ENCODE measurements at regions not wholly inside any gene's neighbourhood (a gene's known extent, or its start where the extent isn't known, plus 50 kb on each side); places are given as distances from the start of the nearest gene placed in this dataset.

- no peak for DNase-seq (ENCODE audit: insufficient read length)
- no peak for TF ChIP-seq POLR2AphosphoS5 (IDR thresholded peaks at IDR 0.05; ENCODE audit: low read depth, low read length)
- no peak for TF ChIP-seq TAF1 (IDR thresholded peaks at IDR 0.05; ENCODE audit: borderline replicate concordance, low read depth, low read length)
- no peak for TF ChIP-seq POLR2A (IDR thresholded peaks at IDR 0.05; ENCODE audit: low read depth, low read length)
- no peak for FAIRE-seq
Observed at GRCh38 chr4:123809864-123810263, 413.3 kb downstream of the SPRY1 start.

GRCh38 chr4:123812066-123812390 is 415.4 kb downstream of the SPRY1 start:
- no peak for DNase-seq (ENCODE audit: insufficient read length)
- TF ChIP-seq TAF1 (IDR thresholded peaks at IDR 0.05; ENCODE audit: borderline replicate concordance, low read depth, low read length) (no peak), POLR2AphosphoS5 (IDR thresholded peaks at IDR 0.05; ENCODE audit: low read depth, low read length) (no peak), POLR2A (IDR thresholded peaks at IDR 0.05; ENCODE audit: low read depth, low read length) (no peak)

GRCh38 chr4:123813901-123814300 is 417.3 kb downstream of the SPRY1 start:
- FAIRE-seq (no peak), DNase-seq (ENCODE audit: insufficient read length) (no peak)
- no peak for TF ChIP-seq POLR2A (IDR thresholded peaks at IDR 0.05; ENCODE audit: low read depth, low read length)

More at GRCh38 chr4:123812066-123812390, 415.4 kb downstream of the SPRY1 start:
- FAIRE-seq: no peak

GRCh38 chr4:123816462-123816861 is 419.9 kb downstream of the SPRY1 start:
- no peak for TF ChIP-seq POLR2A (IDR thresholded peaks at IDR 0.05; ENCODE audit: low read depth, low read length)
- TF ChIP-seq POLR2AphosphoS5 (IDR thresholded peaks at IDR 0.05; ENCODE audit: low read depth, low read length): no peak
- TF ChIP-seq TAF1 (IDR thresholded peaks at IDR 0.05; ENCODE audit: borderline replicate concordance, low read depth, low read length): no peak
- FAIRE-seq: no peak

DNA sequence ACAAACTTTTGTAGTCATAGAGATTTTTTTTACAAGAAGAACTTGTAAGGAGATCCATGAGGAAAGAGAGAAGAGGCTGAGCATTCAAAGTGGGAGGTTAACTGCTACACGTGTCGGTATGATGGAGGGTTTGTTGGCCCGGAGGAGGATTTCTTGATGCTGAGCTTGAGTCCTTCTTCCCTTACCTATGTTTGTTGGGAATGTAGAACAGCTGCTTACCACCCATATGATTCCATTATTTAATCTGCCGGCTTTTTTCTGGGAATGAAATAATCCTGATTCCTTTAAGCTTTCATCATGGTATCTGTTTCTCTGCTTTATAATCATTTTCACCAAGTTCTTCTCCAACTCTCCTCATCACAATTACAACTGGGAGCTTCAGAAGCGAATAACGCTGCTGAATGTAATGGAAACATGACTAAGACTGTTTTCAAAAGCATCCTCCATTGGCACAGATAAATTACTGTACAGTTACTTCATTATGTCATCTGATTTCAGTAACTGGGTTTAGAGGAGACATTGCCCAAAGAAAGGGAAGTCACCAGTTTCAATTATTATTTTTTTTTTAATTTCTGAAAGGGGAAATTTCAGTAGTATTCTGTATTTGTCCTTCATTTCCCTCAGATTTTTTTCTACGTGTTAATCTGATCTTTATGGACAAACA is 420.6 kb downstream of the SPRY1 start:
- no peak for FAIRE-seq
- no peak for DNase-seq (ENCODE audit: insufficient read length)
- no peak for TF ChIP-seq TAF1 (IDR thresholded peaks at IDR 0.05; ENCODE audit: borderline replicate concordance, low read depth, low read length)
- TF ChIP-seq POLR2A (IDR thresholded peaks at IDR 0.05; ENCODE audit: low read depth, low read length): no peak
- no peak for TF ChIP-seq POLR2AphosphoS5 (IDR thresholded peaks at IDR 0.05; ENCODE audit: low read depth, low read length)

More at GRCh38 chr4:123816462-123816861, 419.9 kb downstream of the SPRY1 start:
- DNase-seq (ENCODE audit: insufficient read length): no peak

DNA sequence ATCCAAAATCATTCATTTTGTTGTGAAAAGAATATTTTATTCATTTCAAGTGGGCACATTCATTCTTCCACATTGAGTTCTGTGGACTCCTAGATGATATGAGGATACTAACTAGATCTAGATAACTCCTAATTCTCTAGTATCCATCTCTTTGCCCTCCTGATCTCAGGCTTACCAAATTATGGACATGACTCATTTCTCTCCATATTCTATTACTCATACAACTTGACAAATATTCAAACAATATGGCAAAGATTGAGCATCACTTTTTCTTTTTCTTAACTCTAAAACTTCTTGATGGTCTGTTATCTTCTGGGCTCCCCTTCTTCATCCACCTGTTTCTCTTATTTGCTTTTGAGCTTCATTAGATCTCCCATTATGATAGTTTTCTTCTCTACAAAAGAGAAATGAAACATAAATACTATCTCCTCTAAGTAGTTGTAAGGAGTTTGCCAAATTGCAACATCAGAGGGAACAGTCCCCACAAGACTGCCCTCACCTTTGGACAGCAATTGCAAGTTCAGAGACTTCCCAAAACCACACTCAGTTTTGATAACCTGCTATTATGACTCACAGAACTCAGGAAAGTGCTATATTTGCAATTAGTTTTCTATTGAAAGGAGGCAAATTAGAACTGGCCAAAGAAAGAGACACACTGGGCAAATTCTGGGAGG is 422.9 kb downstream of the SPRY1 start:
- FAIRE-seq (no peak), DNase-seq (ENCODE audit: insufficient read length) (no peak)
- TF ChIP-seq TAF1 (IDR thresholded peaks at IDR 0.05; ENCODE audit: borderline replicate concordance, low read depth, low read length) (no peak), POLR2AphosphoS5 (IDR thresholded peaks at IDR 0.05; ENCODE audit: low read depth, low read length) (no peak), POLR2A (IDR thresholded peaks at IDR 0.05; ENCODE audit: low read depth, low read length) (no peak)

DNA sequence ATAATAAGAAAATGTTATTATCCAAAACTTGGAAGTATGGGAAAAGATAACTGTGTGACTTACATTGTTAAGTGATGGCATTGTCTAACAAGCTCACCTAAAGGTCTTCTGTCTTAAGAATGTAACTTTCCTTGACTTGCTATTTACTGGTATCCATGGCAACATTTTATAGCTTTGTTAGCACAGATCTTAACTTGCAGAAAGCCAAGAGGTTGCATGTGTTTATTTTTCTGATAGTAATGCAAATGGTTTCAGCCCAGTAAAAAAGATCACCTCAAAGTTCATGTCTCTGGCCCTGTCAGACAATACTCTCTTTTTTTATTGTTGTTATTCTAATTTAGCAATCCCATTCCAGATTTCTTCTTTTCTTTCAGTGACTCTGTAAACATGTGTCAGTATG is 425.3 kb downstream of the SPRY1 start:
- FAIRE-seq: no peak
- no peak for DNase-seq (ENCODE audit: insufficient read length)
- TF ChIP-seq TAF1 (IDR thresholded peaks at IDR 0.05; ENCODE audit: borderline replicate concordance, low read depth, low read length) (no peak), POLR2AphosphoS5 (IDR thresholded peaks at IDR 0.05; ENCODE audit: low read depth, low read length) (no peak), POLR2A (IDR thresholded peaks at IDR 0.05; ENCODE audit: low read depth, low read length) (no peak)

DNA sequence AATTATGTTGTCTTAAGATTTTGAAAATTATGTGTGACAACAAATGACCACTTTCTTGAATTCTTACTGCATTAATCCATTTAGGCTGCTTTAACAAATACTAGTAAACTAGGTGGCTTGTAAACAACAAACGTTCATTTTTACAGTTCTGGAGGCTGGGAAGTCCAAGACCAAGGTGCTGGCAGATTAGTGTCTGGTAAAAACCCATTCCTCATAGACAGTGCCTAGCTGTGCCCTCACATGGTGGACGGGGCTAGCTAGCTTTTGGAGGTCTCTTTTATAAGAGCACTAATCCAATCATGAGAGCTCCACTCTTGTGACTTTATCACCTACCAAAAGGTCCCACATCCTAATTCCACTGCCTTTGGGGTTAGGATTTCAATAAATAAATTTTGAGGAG is 425.8 kb downstream of the SPRY1 start:
- TF ChIP-seq POLR2A (IDR thresholded peaks at IDR 0.05; ENCODE audit: low read depth, low read length): no peak
- TF ChIP-seq TAF1 (IDR thresholded peaks at IDR 0.05; ENCODE audit: borderline replicate concordance, low read depth, low read length): no peak
- TF ChIP-seq POLR2AphosphoS5 (IDR thresholded peaks at IDR 0.05; ENCODE audit: low read depth, low read length): no peak
- FAIRE-seq: no peak
- DNase-seq (ENCODE audit: insufficient read length): no peak

GRCh38 chr4:123823244-123823643 is 426.6 kb downstream of the SPRY1 start:
- no peak for TF ChIP-seq TAF1 (IDR thresholded peaks at IDR 0.05; ENCODE audit: borderline replicate concordance, low read depth, low read length)
- TF ChIP-seq POLR2AphosphoS5 (IDR thresholded peaks at IDR 0.05; ENCODE audit: low read depth, low read length): no peak
- TF ChIP-seq POLR2A (IDR thresholded peaks at IDR 0.05; ENCODE audit: low read depth, low read length): no peak
- FAIRE-seq (no peak), DNase-seq (ENCODE audit: insufficient read length) (no peak)

- TF ChIP-seq POLR2AphosphoS5 (IDR thresholded peaks at IDR 0.05; ENCODE audit: low read depth, low read length): no peak
- TF ChIP-seq POLR2A (IDR thresholded peaks at IDR 0.05; ENCODE audit: low read depth, low read length): no peak
- FAIRE-seq: no peak
- DNase-seq (ENCODE audit: insufficient read length): no peak
Observed at GRCh38 chr4:123824524-123824923, 427.9 kb downstream of the SPRY1 start.

DNA sequence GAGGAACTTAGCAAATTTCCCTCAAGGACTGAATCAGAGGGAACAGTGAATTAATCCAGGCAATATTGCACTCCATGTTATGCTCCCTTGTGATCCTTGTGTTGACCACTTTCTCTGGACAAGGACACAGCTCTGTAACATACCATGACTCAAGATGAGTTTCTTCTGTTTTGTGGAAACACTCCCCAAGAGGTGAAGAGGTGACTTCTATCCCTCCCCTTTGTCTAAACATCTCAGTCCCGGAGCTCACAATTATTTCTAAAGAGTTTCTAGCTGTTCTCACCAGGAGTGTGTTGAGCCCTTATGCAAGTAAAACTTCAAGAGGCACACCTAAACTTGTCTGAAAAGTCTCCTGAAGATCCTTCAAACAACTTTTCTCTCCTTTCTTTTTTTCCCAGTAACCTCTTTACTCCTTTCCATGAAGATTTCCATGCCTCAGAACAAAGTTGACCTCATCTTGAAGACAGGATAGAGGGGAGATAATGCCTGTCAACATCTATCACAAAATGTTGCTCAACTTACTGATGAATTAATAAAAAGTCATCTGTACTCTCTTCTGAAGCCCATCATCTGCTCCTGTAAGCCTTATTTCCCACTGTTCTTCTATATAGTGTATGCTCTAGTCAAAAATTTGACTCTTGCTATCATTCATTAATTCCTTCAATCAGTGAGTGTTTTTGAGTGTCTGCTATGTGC is 429.1 kb downstream of the SPRY1 start:
- no peak for DNase-seq (ENCODE audit: insufficient read length)
- FAIRE-seq: no peak
- no peak for TF ChIP-seq TAF1 (IDR thresholded peaks at IDR 0.05; ENCODE audit: borderline replicate concordance, low read depth, low read length)
- TF ChIP-seq POLR2A (IDR thresholded peaks at IDR 0.05; ENCODE audit: low read depth, low read length): no peak
- TF ChIP-seq POLR2AphosphoS5 (IDR thresholded peaks at IDR 0.05; ENCODE audit: low read depth, low read length): no peak

- no peak for DNase-seq (ENCODE audit: insufficient read length)
- TF ChIP-seq TAF1 (IDR thresholded peaks at IDR 0.05; ENCODE audit: borderline replicate concordance, low read depth, low read length) (no peak), POLR2A (IDR thresholded peaks at IDR 0.05; ENCODE audit: low read depth, low read length) (no peak), POLR2AphosphoS5 (IDR thresholded peaks at IDR 0.05; ENCODE audit: low read depth, low read length) (no peak)
- no peak for FAIRE-seq
Observed at GRCh38 chr4:123826896-123827295, 430.3 kb downstream of the SPRY1 start.

All from GM12892 (cell line).